GM23248 (cell line): ENCODE measurements at regions not wholly inside any gene's neighbourhood (a gene's known extent, or its start where the extent isn't known, plus 50 kb on each side); places are given as distances from the start of the nearest gene placed in this dataset.

Experiments used
- DNase-seq: peaks from one replicate; pipeline ENCODE4 v3.0.0-alpha.2; 2015
- H2AFZ ChIP-seq: fragments of 200-600 bp; sonication (generic); 2 replicates; pipeline ENCODE4 v1.6.1; 2016; ENCODE audit warnings: antibody characterized with exemption
- H3F3A ChIP-seq: fragments of 200-600 bp; sonication (generic); 2 replicates; pipeline ENCODE4 v1.6.1; 2016; ENCODE audit warnings: mild to moderate bottlenecking, antibody characterized with exemption, mixed run types; ENCODE audit not compliant: insufficient read depth
- H3K27ac ChIP-seq: fragments of 200-600 bp; sonication (generic); 2 replicates; pipeline ENCODE4 v1.5.1; 2016; ENCODE audit warnings: mild to moderate bottlenecking
- H3K27me3 ChIP-seq: fragments of 200-600 bp; sonication (generic); replicated peaks from 2 replicates; pipeline ENCODE4 v1.6.1; 2016; ENCODE audit warnings: mild to moderate bottlenecking; ENCODE audit not compliant: insufficient read depth
- H3K36me3 ChIP-seq: fragments of 200-600 bp; sonication (generic); 2 replicates; pipeline ENCODE4 v1.6.1; 2016; ENCODE audit warnings: low read depth, mild to moderate bottlenecking
- H3K4me1 ChIP-seq: fragments of 200-600 bp; sonication (generic); 2 replicates; pipeline ENCODE4 v1.6.1; 2016; ENCODE audit warnings: mild to moderate bottlenecking; ENCODE audit not compliant: insufficient read depth
- H3K4me2 ChIP-seq: fragments of 200-600 bp; sonication (generic); one replicate; pipeline ENCODE4 v1.6.1; 2016; ENCODE audit warnings: mild to moderate bottlenecking; ENCODE audit not compliant: unreplicated experiment
- H3K4me3 ChIP-seq: fragments of 200-600 bp; sonication (generic); 2 replicates; pipeline ENCODE4 v1.5.1; 2016; ENCODE audit warnings: mild to moderate bottlenecking
- H3K79me2 ChIP-seq: fragments of 200-600 bp; sonication (generic); 2 replicates; pipeline ENCODE4 v1.6.1; 2016; ENCODE audit warnings: mild to moderate bottlenecking; ENCODE audit not compliant: insufficient read depth
- H3K9ac ChIP-seq: fragments of 200-600 bp; sonication (generic); 2 replicates; pipeline ENCODE4 v1.6.1; 2016; ENCODE audit warnings: mild to moderate bottlenecking
- H3K9me2 ChIP-seq: fragments of 200-600 bp; sonication (generic); 2 replicates; pipeline ENCODE4 v1.6.1; 2016; ENCODE audit warnings: mixed run types, mild to moderate bottlenecking, moderate library complexity; ENCODE audit not compliant: insufficient read depth
- H3K9me3 ChIP-seq: fragments of 200-600 bp; sonication (generic); one replicate; pipeline ENCODE4 v1.6.1; 2017; ENCODE audit warnings: low read depth
- H4K20me1 ChIP-seq: fragments of 200-600 bp; sonication (generic); 2 replicates; pipeline ENCODE4 v1.6.0; 2016; ENCODE audit not compliant: insufficient read depth
- EZH2 ChIP-seq: fragments of 200-600 bp; sonication (generic); IDR thresholded peaks from 2 replicates; pipeline ENCODE4 v1.6.1; 2018; ENCODE audit warnings: antibody characterized with exemption, mild to moderate bottlenecking; ENCODE audit not compliant: insufficient read depth, poor library complexity, severe bottlenecking
- EZH2phosphoT487 ChIP-seq: fragments of 200-600 bp; sonication (generic); IDR thresholded peaks from 2 replicates; pipeline ENCODE4 v1.6.1; 2018; ENCODE audit warnings: antibody characterized with exemption, moderate library complexity, mild to moderate bottlenecking, low read depth; ENCODE audit not compliant: insufficient read depth
- WGBS, 2 experiments: methylation state at CpG; one replicate each; pipeline ENCODE4 v1.1.6; 2015 to 2017; ENCODE audit warnings: low lambda C conversion rate in 2 of 2, low coverage in 1 of 2; ENCODE audit errors: missing lambda C conversion rate in 2 of 2; 5-methylcytosine and 5-hydroxymethylcytosine counted together
- in situ Hi-C: fragments of 300-500 bp; cut with MboI; formaldehyde crosslinking; loops from 2 replicates; pipeline ENCODE4 v1.15.0; 2020

DNA sequence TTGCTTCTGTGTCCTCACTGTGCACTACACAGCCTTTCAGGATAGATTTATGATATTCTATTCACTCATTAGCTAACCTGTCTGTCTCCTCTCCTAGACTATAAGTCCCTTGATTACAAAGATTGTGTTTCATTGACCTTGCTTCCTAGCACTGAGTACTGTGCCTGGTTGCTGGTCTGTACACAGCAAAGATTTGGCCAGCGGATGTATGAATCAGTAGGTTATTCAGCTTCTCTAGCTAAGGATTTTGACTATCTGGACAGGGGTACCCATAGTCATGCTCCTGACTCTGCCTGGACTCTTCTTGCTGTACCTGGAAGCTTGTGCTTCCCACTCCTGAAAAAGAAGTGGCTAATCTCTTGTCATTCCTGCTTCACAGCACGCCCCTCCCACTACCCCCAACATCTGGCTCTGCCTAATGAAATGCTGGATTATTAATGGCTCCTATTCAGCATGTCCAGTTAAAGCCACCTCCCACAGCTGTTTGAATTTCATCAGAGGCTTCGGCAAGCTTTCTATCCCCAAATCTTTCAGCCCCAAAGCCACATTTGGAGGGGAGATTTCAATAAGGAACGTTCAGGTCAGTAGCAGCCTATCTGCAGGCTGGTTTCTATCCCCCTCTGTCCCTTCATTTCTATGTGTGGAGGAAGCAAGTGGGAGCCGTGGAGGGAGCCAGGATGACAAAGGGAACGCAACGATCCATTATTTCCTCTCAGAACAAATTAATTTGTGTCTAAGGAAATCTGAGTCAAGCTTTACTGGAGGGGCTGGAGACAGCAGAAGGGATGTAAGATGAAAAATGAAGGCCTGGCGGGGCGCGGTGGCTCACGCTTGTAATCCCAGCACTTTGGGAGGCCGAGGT, 64.8 kb upstream of the PPM1J start:
- no peaks in the 10 kb centered on the region for H3F3A ChIP-seq
- H2AFZ ChIP-seq, result no peak overlapping the region
- no peaks in the 10 kb centered on the region for H3K27me3 ChIP-seq
- H3K79me2 ChIP-seq, result no peaks in the 10 kb centered on the region
- no peak overlapping the region for H3K9ac ChIP-seq
- TF ChIP-seq EZH2 (no peak), EZH2phosphoT487 (no peak)
- no peak overlapping the region for H3K27ac ChIP-seq
- no peak overlapping the region for H3K4me3 ChIP-seq
- no peaks in the 10 kb centered on the region for H3K4me1 ChIP-seq
- H4K20me1 ChIP-seq, result no peaks in the 10 kb centered on the region
- in situ Hi-C loops, result no loop called here
- no peaks in the 10 kb centered on the region for H3K9me3 ChIP-seq
- H3K4me2 ChIP-seq, result no peak overlapping the region
- no peaks in the 10 kb centered on the region for H3K9me2 ChIP-seq
- DNase-seq, result peak; percentile 26
- 52 to 54% methylated on average over 12 of the region's 12 CpGs for WGBS, 2 experiments
- H3K36me3 ChIP-seq, result no peaks in the 10 kb centered on the region

DNA sequence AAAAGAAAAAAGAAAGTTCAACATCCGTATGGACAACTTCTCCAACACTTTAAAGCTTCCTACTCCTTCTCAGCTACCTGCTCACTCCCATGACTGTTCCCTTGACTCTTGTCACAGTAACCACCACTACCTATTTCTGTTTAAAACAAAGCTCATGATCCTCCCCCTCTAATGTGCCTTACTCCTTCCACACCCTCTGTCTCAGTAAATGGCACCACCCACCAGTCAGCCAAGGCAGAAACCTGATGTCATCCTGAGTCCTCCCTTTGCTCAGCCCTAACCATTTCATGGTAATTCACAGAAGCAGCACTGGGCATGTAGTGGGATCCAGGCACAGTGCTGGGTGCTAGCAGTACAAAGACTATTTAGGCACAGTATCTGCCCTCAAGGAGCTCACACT, 63.0 kb upstream of the PPM1J start:
- Histone ChIP-seq H3K27me3 (no peaks in the 10 kb centered on the region), H2AFZ (no peak overlapping the region), H3K9ac (no peak overlapping the region), H3K27ac (no peak overlapping the region), H3K79me2 (no peaks in the 10 kb centered on the region), H3F3A (no peaks in the 10 kb centered on the region), H3K36me3 (no peaks in the 10 kb centered on the region), H3K4me1 (no peaks in the 10 kb centered on the region), H4K20me1 (no peaks in the 10 kb centered on the region), H3K4me3 (no peak overlapping the region), H3K4me2 (no peak overlapping the region), H3K9me2 (no peaks in the 10 kb centered on the region), H3K9me3 (no peaks in the 10 kb centered on the region)
- in situ Hi-C loops, result no loop called here
- no peak for DNase-seq
- WGBS, 2 experiments, result 4 to 20% methylated on average over 1 of the region's 1 CpG
- no peak for TF ChIP-seq EZH2
- TF ChIP-seq EZH2phosphoT487, result no peak

DNA sequence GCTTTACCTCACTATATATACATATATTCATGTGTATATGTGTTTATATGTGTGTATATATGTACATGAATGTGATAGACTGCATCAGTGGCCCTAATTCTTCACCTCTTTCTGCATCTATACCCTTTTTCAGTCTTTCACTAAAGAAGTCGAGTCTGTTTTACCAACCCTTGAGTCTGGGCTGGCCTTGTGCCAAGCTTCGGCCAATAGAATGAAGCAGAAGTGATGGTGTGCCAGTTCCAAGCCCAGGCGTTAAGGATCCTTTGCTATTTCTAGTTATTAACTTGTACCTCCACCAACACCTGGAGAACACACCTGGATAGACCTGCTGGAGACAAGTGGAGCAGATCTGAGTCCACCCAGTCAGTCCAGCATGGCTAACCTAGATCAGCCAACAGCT, 61.6 kb upstream of the PPM1J start:
- WGBS, 2 experiments, result 44 to 54% methylated on average over 3 of the region's 3 CpGs
- Histone ChIP-seq H3K4me3 (no peak overlapping the region), H2AFZ (no peak overlapping the region), H3K36me3 (no peaks in the 10 kb centered on the region), H4K20me1 (no peaks in the 10 kb centered on the region), H3K27me3 (no peaks in the 10 kb centered on the region), H3K27ac (no peak overlapping the region), H3K9me2 (no peaks in the 10 kb centered on the region), H3K4me2 (no peak overlapping the region), H3K9me3 (no peaks in the 10 kb centered on the region), H3K79me2 (no peaks in the 10 kb centered on the region), H3F3A (no peaks in the 10 kb centered on the region), H3K4me1 (no peaks in the 10 kb centered on the region), H3K9ac (no peak overlapping the region)
- no peak for TF ChIP-seq EZH2phosphoT487
- no peak for TF ChIP-seq EZH2
- in situ Hi-C loops, result no loop called here
- no peak for DNase-seq

- no peak for DNase-seq
- Histone ChIP-seq H3K4me2 (no peak overlapping the region), H3K4me3 (no peak overlapping the region), H3K9ac (no peak overlapping the region), H3K36me3 (no peaks in the 10 kb centered on the region), H3F3A (no peaks in the 10 kb centered on the region), H3K4me1 (no peaks in the 10 kb centered on the region), H3K9me3 (no peaks in the 10 kb centered on the region), H3K9me2 (no peaks in the 10 kb centered on the region), H3K79me2 (no peaks in the 10 kb centered on the region), H3K27ac (no peak overlapping the region), H3K27me3 (no peaks in the 10 kb centered on the region), H2AFZ (no peak overlapping the region), H4K20me1 (no peaks in the 10 kb centered on the region)
- in situ Hi-C loops, result no loop called here
- TF ChIP-seq EZH2 (no peak), EZH2phosphoT487 (no peak)
- 92 to 95% methylated on average over 4 of the region's 4 CpGs for WGBS, 2 experiments
Measured at GRCh38 chr1:112772781-112773180, 57.6 kb upstream of the PPM1J start.

DNA sequence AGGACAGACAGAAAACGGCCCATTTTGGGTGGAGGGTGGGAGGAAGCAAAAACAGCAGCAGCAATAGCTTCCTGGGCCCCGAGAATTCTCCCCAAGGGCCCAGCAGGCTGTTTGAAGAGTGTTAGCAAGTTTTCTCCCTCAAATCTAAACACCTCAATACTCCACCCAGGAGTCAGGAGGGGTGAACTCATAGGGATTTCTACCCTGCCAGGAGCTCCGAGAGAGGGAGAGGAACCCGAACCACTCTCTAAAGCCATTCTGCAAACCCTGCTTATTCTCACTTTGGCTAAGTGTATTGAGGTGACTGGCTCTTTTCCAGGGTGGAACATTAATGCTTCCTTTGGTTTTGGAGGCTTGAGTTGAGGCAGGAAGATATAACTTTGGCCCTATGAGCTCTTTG, 55.6 kb upstream of the PPM1J start:
- Histone ChIP-seq H3F3A (no peaks in the 10 kb centered on the region), H4K20me1 (no peaks in the 10 kb centered on the region), H3K4me1 (no peaks in the 10 kb centered on the region), H3K9me3 (no peaks in the 10 kb centered on the region), H3K27me3 (no peaks in the 10 kb centered on the region), H2AFZ (no peak overlapping the region), H3K4me2 (no peak overlapping the region), H3K9me2 (no peaks in the 10 kb centered on the region), H3K4me3 (no peak overlapping the region), H3K36me3 (no peaks in the 10 kb centered on the region), H3K79me2 (no peaks in the 10 kb centered on the region), H3K27ac (no peak overlapping the region), H3K9ac (no peak overlapping the region)
- TF ChIP-seq EZH2phosphoT487, result no peak
- TF ChIP-seq EZH2, result no peak
- in situ Hi-C loops, result no loop called here
- DNase-seq, result no peak
- WGBS, 2 experiments, result 52 to 56% methylated on average over 4 of the region's 4 CpGs
